ENCODE measurements at regions not wholly inside any gene's neighbourhood (a gene's known extent, or its start where the extent isn't known, plus 50 kb on each side); places are given as distances from the start of the nearest gene placed in this dataset.

DNA sequence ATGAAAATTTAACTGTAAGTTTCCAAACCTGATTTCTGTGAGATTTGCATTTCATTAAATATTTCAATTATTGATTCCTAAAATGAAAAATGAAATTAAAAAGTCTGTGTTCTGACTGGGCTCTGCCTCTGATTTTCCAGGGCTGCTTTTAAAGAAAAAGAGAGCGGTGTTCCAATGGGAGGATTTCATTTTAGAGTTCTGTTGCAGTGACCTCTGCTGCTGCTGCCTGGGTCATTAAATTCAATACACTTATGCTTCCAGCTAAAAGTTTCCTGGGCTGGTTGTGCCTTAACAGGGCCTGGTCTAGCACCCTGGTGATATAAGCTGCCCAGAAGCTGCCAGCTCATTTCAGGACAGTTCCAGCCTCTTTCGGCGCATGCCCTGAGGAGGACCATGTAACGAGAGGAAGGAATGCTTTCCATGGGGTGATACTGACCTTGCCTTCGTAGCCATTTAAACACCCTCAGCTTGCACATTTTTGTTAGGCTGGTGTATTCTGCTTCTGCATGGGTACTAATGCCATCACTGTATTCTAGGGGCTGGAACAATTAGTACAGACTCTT is 93.3 kb downstream of the TMEM174 start:
- TF ChIP-seq, protein P1, sequence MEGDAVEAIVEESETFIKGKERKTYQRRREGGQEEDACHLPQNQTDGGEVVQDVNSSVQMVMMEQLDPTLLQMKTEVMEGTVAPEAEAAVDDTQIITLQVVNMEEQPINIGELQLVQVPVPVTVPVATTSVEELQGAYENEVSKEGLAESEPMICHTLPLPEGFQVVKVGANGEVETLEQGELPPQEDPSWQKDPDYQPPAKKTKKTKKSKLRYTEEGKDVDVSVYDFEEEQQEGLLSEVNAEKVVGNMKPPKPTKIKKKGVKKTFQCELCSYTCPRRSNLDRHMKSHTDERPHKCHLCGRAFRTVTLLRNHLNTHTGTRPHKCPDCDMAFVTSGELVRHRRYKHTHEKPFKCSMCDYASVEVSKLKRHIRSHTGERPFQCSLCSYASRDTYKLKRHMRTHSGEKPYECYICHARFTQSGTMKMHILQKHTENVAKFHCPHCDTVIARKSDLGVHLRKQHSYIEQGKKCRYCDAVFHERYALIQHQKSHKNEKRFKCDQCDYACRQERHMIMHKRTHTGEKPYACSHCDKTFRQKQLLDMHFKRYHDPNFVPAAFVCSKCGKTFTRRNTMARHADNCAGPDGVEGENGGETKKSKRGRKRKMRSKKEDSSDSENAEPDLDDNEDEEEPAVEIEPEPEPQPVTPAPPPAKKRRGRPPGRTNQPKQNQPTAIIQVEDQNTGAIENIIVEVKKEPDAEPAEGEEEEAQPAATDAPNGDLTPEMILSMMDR (IDR thresholded peaks at IDR 0.05), result no peak
- no peak for TF ChIP-seq POLR2A (IDR thresholded peaks at IDR 0.05)

Data from breast epithelium (tissue), 3 donors.